Astrocyte of the hippocampus (primary cell): ENCODE measurements at regions not wholly inside any gene's neighbourhood (a gene's known extent, or its start where the extent isn't known, plus 50 kb on each side); places are given as distances from the start of the nearest gene placed in this dataset.
"Not testable (repeated sequence)": the region's sequence is repeated elsewhere in the genome, so short reads cannot be mapped to it uniquely, and the experiment has no call there.

ENCODE experiments used
- DNase-seq: peaks from one replicate; pipeline ENCODE4 v3.0.0; 2011; ENCODE audit warnings: low read depth, low spot score

DNA sequence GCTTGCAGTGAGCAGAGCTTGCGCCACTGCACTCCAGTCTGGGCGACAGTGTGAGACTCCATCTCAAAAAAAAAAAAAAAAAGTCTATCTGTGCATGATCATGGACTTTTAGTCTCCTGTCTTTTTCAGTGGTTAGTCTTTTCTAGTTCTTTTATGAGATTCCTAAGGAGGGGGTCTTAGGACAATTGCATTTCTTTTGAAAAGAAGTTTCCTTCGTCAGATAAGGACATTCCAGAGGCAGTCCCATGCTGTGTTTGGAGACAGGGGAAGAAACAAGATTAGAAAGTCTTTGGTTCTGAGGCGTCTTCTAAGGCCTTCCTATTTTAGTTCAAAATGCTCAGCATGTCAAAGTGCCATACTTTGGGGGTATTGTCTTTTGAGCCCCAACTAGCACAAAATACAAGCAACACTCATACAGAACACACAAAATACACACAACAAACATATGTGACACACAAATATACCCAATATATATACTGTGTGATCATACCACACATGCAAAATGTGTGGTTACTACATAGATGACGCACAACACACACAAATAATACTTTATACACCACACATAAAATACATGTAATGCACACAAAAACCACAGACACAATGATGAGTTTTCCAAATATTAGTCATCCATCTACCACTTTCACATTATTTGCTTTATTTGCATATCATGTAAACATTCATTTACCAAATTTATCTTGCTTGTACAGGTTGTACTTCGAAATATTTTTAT is 394.5 kb downstream of the SPATA31D1 start:
- peak; percentile 14 for DNase-seq

GRCh38 chr9:82385633-82386032 is 397.1 kb downstream of the SPATA31D1 start:
- DNase-seq = no peak

GRCh38 chr9:82397534-82397933 is 409.0 kb downstream of the SPATA31D1 start:
- no peak for DNase-seq

GRCh38 chr9:82404196-82404870 is 415.8 kb downstream of the SPATA31D1 start:
- peak; percentile 44 for DNase-seq

- DNase-seq = no peak
These were observed 416.3 kb downstream of the SPATA31D1 start for GRCh38 chr9:82404881-82405280.

- no peak for DNase-seq
These were observed 418.0 kb downstream of the SPATA31D1 start for GRCh38 chr9:82406456-82407085.

GRCh38 chr9:82410306-82410705 is 421.7 kb downstream of the SPATA31D1 start:
- peak; percentile 25 for DNase-seq

DNA sequence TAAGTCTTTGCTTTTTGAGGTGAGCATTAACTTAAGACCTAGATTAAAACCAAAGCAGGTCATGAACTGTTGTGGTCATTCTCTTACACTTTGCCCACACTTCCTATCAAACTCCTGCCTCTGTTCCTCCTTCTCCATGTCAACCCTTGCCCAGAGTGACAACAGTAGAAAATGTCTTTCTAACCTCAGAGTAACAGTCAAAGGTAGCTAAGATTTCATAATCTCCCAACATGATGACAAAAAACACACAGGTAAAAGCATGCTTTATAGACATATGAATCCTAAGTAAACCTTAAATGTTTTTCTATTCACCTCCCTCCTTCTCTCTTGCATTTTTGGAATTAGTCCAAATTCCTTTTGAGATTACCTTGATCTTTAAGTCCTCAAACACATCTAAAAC is 422.3 kb downstream of the SPATA31D1 start:
- DNase-seq = no peak

DNA sequence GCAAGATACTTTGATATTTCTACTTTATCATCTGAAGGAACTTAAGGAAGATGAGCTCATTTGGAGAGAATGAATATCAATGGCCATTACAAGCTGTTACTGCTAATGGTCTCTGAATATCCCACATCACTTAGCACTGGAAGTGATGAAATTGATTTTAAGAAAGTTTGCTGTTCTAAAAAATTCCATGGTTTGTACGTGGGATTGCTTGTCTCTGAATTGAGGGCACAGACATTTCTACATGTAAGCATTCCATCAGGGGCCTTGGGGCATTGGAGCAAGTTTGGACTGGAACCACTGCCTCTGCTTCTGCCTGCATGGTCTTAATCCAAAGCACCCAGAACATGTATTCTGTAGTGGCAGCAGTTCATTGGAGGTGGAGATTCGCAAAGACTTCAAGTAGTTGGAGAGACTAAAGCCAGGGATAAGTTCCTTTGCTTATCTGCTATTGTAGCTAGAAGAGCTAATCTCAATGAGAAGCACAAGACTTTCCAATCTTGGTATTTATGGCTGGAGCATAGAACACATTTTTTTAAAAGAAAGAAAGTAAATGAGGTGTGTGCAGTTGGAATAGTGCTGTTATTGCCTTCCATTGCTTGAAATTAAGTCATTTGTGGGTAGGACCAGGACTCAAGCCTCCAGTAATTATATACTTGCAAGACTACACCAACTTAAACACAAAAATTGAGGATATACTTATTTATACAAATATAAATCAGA is 424.2 kb downstream of the SPATA31D1 start:
- no peak for DNase-seq

- no peak for DNase-seq
These were observed 428.9 kb downstream of the SPATA31D1 start for GRCh38 chr9:82417501-82417900.

GRCh38 chr9:82418334-82418733 is 429.8 kb downstream of the SPATA31D1 start:
- DNase-seq = no peak

DNA sequence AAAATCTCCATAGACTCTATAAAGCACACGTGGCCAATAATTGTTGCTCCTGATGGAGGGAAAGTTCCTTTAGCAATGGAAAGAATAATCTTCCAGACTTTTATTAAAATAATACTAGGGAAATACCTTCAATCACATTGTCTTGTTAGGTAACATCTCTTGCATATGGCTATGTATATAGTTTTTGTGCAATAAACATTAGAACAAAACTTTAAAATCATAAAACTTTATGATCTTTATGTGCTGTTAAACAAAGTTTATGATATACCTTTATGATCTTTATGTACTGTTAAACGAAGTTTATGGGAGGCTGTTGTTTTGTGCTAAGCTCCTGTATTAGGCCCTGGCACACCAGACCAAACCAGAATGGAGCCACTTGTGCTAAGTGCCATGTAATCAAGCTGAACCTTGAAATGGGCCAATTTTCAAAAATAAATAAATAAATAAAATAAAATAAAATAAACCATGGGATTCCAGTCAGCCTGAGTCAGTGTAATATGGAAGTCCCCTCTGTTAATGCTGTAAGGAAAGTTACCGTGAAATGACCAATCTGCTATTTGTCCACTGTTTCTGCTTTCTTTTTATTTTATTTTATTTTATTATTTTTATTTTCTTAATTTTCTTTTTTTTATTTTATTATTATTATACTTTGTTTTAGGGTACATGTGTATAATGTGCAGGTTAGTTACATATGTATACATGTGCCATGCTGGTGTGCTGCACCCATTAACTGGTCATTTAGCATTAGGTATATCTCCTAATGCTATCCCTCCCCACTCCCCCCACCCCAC is 431.3 kb downstream of the SPATA31D1 start:
- DNase-seq = no peak

- peak; percentile 6 for DNase-seq
These were observed 432.9 kb downstream of the SPATA31D1 start for GRCh38 chr9:82421498-82421897.

- no peak for DNase-seq
These were observed 435.1 kb downstream of the SPATA31D1 start for GRCh38 chr9:82423700-82424099.

DNA sequence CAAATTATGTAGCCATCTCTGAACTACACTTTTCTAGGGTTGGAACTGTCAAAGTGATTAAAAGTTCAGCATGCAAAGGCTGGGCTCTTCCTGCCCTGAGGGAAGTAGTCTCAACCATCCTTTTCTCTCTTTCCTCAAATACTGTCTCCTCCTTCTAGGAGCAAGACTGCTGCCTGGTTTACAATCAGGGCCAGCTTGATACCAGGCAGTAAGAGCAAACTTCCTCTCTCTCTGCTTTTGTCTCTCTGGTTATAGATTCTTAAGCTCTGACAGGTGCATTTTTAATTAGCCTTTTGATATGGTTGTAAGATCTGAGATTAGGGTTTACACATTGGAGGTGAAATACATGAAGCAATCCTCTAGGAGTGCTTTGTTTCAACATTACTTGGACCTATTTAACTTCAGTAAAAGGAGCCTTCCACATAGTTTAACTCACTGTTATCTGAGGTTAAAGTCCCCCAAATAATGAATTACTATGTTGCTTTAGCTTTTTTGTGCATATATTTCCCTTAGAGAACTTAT is 436.1 kb downstream of the SPATA31D1 start:
- DNase-seq = no peak

DNA sequence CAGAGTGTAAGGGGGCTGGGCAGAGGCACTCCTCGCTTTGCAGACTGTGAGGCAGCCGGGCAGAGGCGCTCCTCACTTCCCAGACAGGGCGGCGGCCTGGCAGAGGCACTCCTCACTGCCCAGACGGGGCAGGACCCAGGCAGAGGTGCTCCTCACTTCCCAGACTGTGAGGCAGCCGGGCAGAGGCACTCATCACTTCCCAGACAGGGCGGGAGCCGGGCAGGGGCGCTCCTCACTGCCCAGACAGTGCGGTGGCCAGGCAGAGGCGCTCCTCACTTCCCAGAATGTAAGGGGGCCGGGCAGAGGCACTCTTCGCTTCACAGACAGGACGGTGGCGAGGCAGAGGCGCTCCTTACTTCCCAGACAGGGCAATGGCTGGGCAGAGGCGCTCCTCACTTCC is 442.5 kb downstream of the SPATA31D1 start:
- no peak for DNase-seq

DNA sequence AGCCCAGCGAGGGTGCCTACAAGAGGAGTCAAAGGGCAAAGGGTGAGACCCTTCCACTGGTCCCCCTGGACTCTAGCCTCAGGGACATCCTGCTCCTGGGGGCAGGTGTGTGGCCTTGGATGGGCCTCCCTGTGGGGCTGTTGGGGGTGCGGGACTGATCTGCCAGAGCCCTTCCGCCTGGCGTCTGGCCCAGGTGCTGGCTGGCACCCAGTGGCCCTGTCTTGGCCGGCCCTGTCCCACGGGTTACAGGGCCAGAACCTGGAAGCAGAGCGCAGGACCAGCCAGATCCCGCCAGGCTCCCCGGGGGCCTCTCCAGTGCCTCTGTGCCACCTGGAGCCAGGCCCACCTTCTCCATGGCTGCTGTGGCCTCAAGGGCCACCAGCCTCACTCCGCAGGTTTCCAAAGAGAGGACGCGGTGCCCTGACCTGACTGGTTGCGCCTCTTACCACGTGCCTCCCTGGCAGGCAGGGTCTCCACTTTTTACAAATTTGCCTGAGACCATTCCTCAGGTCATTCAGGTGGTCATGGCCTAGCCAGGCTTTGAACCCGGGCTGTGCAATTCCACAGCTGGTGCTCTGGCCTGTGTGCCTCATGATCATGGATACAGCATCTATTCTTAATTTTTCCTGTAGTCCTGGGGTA is 444.8 kb downstream of the SPATA31D1 start:
- DNase-seq = not testable (repeated sequence)

- no peak for DNase-seq
These were observed 447.9 kb downstream of the SPATA31D1 start for GRCh38 chr9:82436475-82436874.

GRCh38 chr9:82437183-82437582 is 448.6 kb downstream of the SPATA31D1 start:
- not testable (repeated sequence) for DNase-seq

DNA sequence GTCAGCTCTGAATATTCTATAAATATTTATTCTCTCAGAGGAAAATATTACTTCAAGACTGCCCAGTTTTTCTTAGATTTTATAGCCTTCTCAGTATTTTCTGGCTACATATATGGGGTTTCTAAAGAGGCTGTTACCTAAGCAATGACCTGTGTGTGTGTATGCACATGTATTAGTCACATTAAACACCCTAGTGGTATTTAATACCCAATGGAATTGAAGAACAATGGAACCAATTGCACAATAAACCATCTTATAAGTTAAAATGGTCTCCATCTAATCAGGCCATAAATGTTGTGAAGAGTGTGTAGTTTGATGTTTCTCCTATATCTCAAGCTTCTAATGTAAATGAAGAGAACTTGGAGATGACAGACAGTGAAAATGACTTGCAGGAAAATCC is 450.0 kb downstream of the SPATA31D1 start:
- DNase-seq = no peak

GRCh38 chr9:82443312-82443711 is 454.7 kb downstream of the SPATA31D1 start:
- no peak for DNase-seq
